ENCODE measurements at regions not wholly inside any gene's neighbourhood (a gene's known extent, or its start where the extent isn't known, plus 50 kb on each side); places are given as distances from the start of the nearest gene placed in this dataset.

DNA sequence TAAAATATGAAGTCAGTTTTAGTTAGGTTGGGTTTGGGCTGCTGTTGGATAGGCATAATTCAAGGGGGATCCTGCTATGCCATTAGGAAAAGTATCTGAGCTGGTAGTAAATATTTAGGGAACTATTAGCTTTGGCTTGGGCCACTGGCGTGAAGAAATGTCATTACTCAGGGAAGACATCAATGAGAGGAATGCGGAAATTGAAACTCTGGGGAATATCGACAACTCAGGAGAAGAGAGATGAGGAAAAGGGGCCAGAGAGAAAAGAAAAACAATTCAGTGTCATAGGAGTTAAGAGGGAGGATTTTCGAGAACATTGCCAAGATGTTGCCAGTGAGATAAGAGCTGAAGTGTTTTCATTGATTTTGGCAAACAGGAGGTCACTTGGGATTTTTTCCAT is 149.7 kb upstream of the PARD3B start:
- TF ChIP-seq POLR2A (IDR thresholded peaks at IDR 0.05), result no peak
- TF ChIP-seq, protein P1, sequence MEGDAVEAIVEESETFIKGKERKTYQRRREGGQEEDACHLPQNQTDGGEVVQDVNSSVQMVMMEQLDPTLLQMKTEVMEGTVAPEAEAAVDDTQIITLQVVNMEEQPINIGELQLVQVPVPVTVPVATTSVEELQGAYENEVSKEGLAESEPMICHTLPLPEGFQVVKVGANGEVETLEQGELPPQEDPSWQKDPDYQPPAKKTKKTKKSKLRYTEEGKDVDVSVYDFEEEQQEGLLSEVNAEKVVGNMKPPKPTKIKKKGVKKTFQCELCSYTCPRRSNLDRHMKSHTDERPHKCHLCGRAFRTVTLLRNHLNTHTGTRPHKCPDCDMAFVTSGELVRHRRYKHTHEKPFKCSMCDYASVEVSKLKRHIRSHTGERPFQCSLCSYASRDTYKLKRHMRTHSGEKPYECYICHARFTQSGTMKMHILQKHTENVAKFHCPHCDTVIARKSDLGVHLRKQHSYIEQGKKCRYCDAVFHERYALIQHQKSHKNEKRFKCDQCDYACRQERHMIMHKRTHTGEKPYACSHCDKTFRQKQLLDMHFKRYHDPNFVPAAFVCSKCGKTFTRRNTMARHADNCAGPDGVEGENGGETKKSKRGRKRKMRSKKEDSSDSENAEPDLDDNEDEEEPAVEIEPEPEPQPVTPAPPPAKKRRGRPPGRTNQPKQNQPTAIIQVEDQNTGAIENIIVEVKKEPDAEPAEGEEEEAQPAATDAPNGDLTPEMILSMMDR (IDR thresholded peaks at IDR 0.05), result no peak

Measured in stomach (tissue), 4 donors.